Caco-2 (cell line): ENCODE measurements at regions not wholly inside any gene's neighbourhood (a gene's known extent, or its start where the extent isn't known, plus 50 kb on each side); places are given as distances from the start of the nearest gene placed in this dataset.

Experiments
- BruUV-seq: library from RNA; stranded (reverse); fragments of 400-500 nt; replicated peaks from 2 replicates; lab custom pipeline; 2021; lab: Mats Ljungman, UMichigan
- CTCF ChIA-PET: fragments of 300-600 bp; sonication (Branson Sonifier 250); formaldehyde crosslinking; loops from one replicate; lab custom pipeline; 2022; ENCODE audit warnings: antibody characterized with exemption; lab: Charles Lee
- POLR2A ChIA-PET: fragments of 300-600 bp; sonication (Branson Sonifier 250); formaldehyde crosslinking; loops from one replicate; lab custom pipeline; 2022; ENCODE audit warnings: antibody characterized with exemption; lab: Charles Lee
- DNase-seq, 2 experiments: peaks; one replicate each; pipeline versions ENCODE4 v3.0.0 to v3.0.0-alpha.2; 2020 to 2022
- H3K27me3 ChIP-seq: replicated peaks from 2 replicates; pipeline ENCODE4 v1.6.0; 2011; ENCODE audit warnings: low read length; ENCODE audit not compliant: control insufficient read depth, insufficient read depth
- H3K36me3 ChIP-seq: 2 replicates; pipeline ENCODE4 v1.5.1; 2011; ENCODE audit warnings: low read length; ENCODE audit not compliant: control insufficient read depth, insufficient read depth
- H3K4me1 ChIP-seq: fragments of 250-450 bp; sonication (Bioruptor Pico); 2 replicates; pipeline ENCODE4 v1.5.1; 2020; ENCODE audit warnings: mild to moderate bottlenecking
- H3K4me3 ChIP-seq: 2 replicates; pipeline ENCODE4 v1.5.1; 2011; ENCODE audit warnings: low read depth, mild to moderate bottlenecking, control low read depth, low read length
- H3K9me3 ChIP-seq: fragments of 250-450 bp; sonication (Bioruptor Pico); 2 replicates; pipeline ENCODE4 v1.5.1; 2020; ENCODE audit warnings: mild to moderate bottlenecking, moderate library complexity
- H3K27ac Mint-ChIP-seq: one replicate; pipeline ENCODE4 v1.8.0; 2022; ENCODE audit warnings: mixed read lengths; ENCODE audit not compliant: unreplicated experiment
- H3K27me3 Mint-ChIP-seq: one replicate; pipeline ENCODE4 v1.8.0; 2022; ENCODE audit warnings: mixed read lengths; ENCODE audit not compliant: insufficient read depth, unreplicated experiment
- H3K36me3 Mint-ChIP-seq: one replicate; pipeline ENCODE4 v1.8.0; 2022; ENCODE audit warnings: mild to moderate bottlenecking, mixed read lengths; ENCODE audit not compliant: insufficient read depth, unreplicated experiment
- H3K4me1 Mint-ChIP-seq: one replicate; pipeline ENCODE4 v1.8.0; 2022; ENCODE audit warnings: low read depth, mixed read lengths; ENCODE audit not compliant: unreplicated experiment
- H3K4me3 Mint-ChIP-seq: one replicate; pipeline ENCODE4 v1.8.0; 2022; ENCODE audit warnings: mild to moderate bottlenecking, moderate library complexity, mixed read lengths; ENCODE audit not compliant: unreplicated experiment
- H3K9me3 Mint-ChIP-seq: one replicate; pipeline ENCODE4 v1.8.0; 2022; ENCODE audit warnings: mixed read lengths; ENCODE audit not compliant: unreplicated experiment
- intact Hi-C: fragments of 100-400 bp; cut with micrococcal nuclease; formaldehyde crosslinking; loops from one replicate; pipeline ENCODE4 v1.10.0; 2022; ENCODE audit not compliant: unreplicated experiment
- TF ChIP-seq, protein P1 (sequence below), 2 experiments: fragments of 200-600 bp in 1 of 2; IDR thresholded peaks; 1 replicate in 1 of 2; 2 replicates in 1 of 2; pipeline versions ENCODE4 v1.5.1 to v1.8.0; 2011 to 2022; ENCODE audit warnings: antibody characterized with exemption in 1 of 2, control low read depth in 1 of 2, inconsistent platforms in 1 of 2, low read depth in 1 of 2, low read length in 1 of 2, mild to moderate bottlenecking in 1 of 2, moderate library complexity in 1 of 2; ENCODE audit not compliant: insufficient read depth in 1 of 2, severe bottlenecking in 1 of 2, unreplicated experiment in 1 of 2

DNA sequence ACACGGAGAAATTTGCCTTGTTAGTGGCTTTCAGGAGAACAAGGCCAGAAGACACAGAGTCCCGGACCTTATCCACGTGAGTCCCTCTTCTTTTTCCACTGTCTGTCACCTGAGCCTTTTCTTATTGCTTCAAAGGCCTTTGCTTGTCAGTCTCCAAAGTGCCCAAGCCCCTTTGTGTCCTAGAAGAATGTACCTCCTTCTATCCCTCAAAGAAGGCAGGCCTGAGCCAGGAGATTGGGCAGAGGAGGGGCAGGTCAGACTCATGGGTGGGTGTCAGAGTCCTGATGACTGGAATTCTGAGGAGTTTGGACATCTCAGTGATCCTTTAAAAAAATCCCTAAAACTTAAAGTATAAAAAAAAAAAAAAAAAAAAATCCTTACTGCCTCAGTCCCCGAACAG lies 299.6 kb upstream of the NCAM1 start:
- intact Hi-C loops = no loop called here
- Mint-ChIP-seq H3K4me1 (no peaks in the 10 kb centered on the region), H3K9me3 (no peaks in the 10 kb centered on the region), H3K4me3 (no peak overlapping the region), H3K36me3 (no peaks in the 10 kb centered on the region), H3K27me3 (peaks cover 27% of the 10 kb centered on the region), H3K27ac (no peak overlapping the region)
- CTCF ChIA-PET = no interaction called here
- POLR2A ChIA-PET = no interaction called here
- TF ChIP-seq, protein P1, sequence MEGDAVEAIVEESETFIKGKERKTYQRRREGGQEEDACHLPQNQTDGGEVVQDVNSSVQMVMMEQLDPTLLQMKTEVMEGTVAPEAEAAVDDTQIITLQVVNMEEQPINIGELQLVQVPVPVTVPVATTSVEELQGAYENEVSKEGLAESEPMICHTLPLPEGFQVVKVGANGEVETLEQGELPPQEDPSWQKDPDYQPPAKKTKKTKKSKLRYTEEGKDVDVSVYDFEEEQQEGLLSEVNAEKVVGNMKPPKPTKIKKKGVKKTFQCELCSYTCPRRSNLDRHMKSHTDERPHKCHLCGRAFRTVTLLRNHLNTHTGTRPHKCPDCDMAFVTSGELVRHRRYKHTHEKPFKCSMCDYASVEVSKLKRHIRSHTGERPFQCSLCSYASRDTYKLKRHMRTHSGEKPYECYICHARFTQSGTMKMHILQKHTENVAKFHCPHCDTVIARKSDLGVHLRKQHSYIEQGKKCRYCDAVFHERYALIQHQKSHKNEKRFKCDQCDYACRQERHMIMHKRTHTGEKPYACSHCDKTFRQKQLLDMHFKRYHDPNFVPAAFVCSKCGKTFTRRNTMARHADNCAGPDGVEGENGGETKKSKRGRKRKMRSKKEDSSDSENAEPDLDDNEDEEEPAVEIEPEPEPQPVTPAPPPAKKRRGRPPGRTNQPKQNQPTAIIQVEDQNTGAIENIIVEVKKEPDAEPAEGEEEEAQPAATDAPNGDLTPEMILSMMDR (IDR thresholded peaks at IDR 0.05; ENCODE audit: insufficient read depth in 1 of 2, low read depth in 1 of 2, low read length in 1 of 2, severe bottlenecking in 1 of 2, unreplicated experiment in 1 of 2) = no peak
- H3K27me3 ChIP-seq = 0 out of 2 replicates have a peak, but pooled peaks cover 2% of the 10 kb centered on the region
- no peak for DNase-seq
- no peaks in the 10 kb centered on the region for H3K9me3 ChIP-seq
- no peak overlapping the region for H3K4me3 ChIP-seq
- H3K4me1 ChIP-seq = no peaks in the 10 kb centered on the region
- H3K36me3 ChIP-seq = no peaks in the 10 kb centered on the region
- no TSS peak for BruUV-seq

GRCh38 chr11:112662554-112662953 lies 298.7 kb upstream of the NCAM1 start:
- no peak overlapping the region for H3K27ac Mint-ChIP-seq
- H3K9me3 ChIP-seq = no peaks in the 10 kb centered on the region
- no peaks in the 10 kb centered on the region for H3K4me1 Mint-ChIP-seq
- BruUV-seq = no TSS peak
- H3K27me3 ChIP-seq = 0 out of 2 replicates have a peak, but pooled peaks cover 2% of the 10 kb centered on the region
- no peak for DNase-seq
- ChIA-PET CTCF (no interaction called here), POLR2A (no interaction called here)
- no peaks in the 10 kb centered on the region for H3K36me3 Mint-ChIP-seq
- intact Hi-C loops = no loop called here
- TF ChIP-seq, protein P1 (IDR thresholded peaks at IDR 0.05; ENCODE audit: insufficient read depth in 1 of 2, low read depth in 1 of 2, low read length in 1 of 2, severe bottlenecking in 1 of 2, unreplicated experiment in 1 of 2) = no peak
- H3K4me1 ChIP-seq = no peaks in the 10 kb centered on the region
- no peak overlapping the region for H3K4me3 ChIP-seq
- H3K9me3 Mint-ChIP-seq = no peaks in the 10 kb centered on the region
- peaks cover 30% of the 10 kb centered on the region for H3K27me3 Mint-ChIP-seq
- no peak overlapping the region for H3K4me3 Mint-ChIP-seq
- no peaks in the 10 kb centered on the region for H3K36me3 ChIP-seq

DNA sequence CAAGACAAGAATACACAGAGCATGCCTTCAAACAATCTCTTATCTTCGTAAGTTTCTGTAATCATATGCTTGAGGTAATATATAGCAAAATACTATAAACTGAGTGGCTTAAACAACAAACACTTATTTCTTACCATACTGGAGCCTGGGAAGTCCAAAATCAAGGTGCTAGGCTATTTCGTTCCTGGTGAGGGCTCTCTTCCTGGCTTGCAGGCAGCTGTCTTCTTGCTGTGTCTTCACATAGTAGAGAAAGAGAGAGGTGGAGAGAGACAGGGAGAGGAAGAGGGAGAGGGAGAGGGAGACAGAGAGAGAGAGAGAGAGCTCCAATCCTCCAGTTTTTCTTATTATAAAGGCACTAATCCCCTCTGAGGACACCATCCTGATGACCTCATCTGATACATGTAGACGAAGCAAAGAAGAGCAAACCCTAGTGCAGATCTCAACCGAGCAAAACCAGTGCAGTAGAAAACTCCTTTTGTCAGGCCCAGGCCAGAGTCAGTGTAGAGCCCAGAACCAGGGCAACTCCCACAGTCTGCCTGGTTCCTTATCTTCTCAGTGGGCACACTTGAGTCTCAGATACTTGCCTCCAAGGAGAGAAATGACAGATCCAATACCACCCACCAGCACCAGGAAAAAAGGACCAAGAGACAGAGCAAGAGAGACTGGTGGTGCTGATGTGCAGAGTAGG lies 297.1 kb upstream of the NCAM1 start:
- TF ChIP-seq, protein P1 (IDR thresholded peaks at IDR 0.05; ENCODE audit: insufficient read depth in 1 of 2, low read depth in 1 of 2, low read length in 1 of 2, severe bottlenecking in 1 of 2, unreplicated experiment in 1 of 2) = no peak
- H3K36me3 Mint-ChIP-seq = no peaks in the 10 kb centered on the region
- H3K4me1 ChIP-seq = no peaks in the 10 kb centered on the region
- 0 out of 2 replicates have a peak, but pooled peaks cover 2% of the 10 kb centered on the region for H3K27me3 ChIP-seq
- H3K27ac Mint-ChIP-seq = no peak overlapping the region
- H3K9me3 Mint-ChIP-seq = no peaks in the 10 kb centered on the region
- no peak overlapping the region for H3K4me3 ChIP-seq
- no peak overlapping the region for H3K4me3 Mint-ChIP-seq
- BruUV-seq = no TSS peak
- intact Hi-C loops = no loop called here
- no peaks in the 10 kb centered on the region for H3K9me3 ChIP-seq
- no peak for DNase-seq
- H3K27me3 Mint-ChIP-seq = peaks cover 28% of the 10 kb centered on the region
- no peaks in the 10 kb centered on the region for H3K4me1 Mint-ChIP-seq
- H3K36me3 ChIP-seq = no peaks in the 10 kb centered on the region
- ChIA-PET CTCF (no interaction called here), POLR2A (no interaction called here)
